ENCODE measurements at regions not wholly inside any gene's neighbourhood (a gene's known extent, or its start where the extent isn't known, plus 50 kb on each side); places are given as distances from the start of the nearest gene placed in this dataset.

DNA sequence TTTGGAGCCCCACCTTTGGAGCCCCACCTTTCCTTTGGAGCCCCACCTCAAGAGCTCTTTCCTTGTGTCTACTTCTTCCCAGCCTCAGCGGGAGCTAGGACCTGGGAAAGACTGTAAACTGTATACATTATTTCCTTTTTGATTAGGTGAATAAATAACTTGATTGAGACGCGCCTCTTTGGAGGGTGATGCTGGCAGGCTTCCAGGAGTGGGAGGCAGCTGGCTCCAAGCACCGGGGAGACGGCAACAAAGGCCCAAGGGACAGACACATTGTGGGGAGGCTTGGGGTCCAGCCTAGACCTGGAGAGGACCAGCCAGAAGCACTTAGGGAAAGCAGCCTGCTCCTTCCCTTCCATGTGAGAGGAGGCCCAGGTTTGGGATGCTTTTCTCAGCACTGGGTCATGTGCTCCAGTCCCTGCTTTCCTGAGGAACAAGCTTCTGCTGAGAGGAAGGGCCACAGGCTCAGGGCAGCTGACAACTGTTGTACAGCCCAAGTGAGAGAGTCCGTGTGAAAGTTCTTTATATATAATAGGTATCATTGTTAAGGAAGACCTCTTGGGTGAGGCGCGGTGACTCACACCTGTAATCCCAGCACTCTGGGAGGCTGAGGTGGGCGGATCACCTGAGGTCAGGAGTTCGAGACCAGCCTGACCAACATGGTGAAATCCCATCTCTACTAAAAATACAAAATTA, 297.2 kb upstream of the SLC14A2 start:
- DNase-seq (ENCODE audit: low spot score) (no peak), ATAC-seq (no peak), FAIRE-seq (no peak)
- ChIA-PET POLR2A (no interaction called here), CTCF (ENCODE audit: low intra/inter-chr PET ratio, low total read pairs) (no interaction called here)
- H3K4me3 ChIP-seq (replicated peaks in 1 of 3; ENCODE audit: insufficient read depth in 1 of 3, low read depth in 2 of 3, low read length in 3 of 3), result no peak overlapping the region
- H3K27ac ChIP-seq (ENCODE audit: extremely low read length, insufficient read depth, low read length), result no peak overlapping the region
- TF ChIP-seq MED8 (CRISPR knock-in tag; IDR thresholded peaks at IDR 0.05; ENCODE audit: insufficient replicate concordance) (no peak), MZF1 (CRISPR knock-in tag; IDR thresholded peaks at IDR 0.05; ENCODE audit: borderline replicate concordance) (no peak), ZNF138 (CRISPR knock-in tag; IDR thresholded peaks at IDR 0.05; ENCODE audit: low read depth) (no peak), RFX5 (IDR thresholded peaks at IDR 0.05; ENCODE audit: low read depth, low read length) (no peak), XRCC5 (optimal IDR thresholded peaks at IDR 0.05; ENCODE audit: low read length) (no peak), ZNF430 (CRISPR knock-in tag; IDR thresholded peaks at IDR 0.05) (no peak), ISX (CRISPR knock-in tag; conservative IDR thresholded peaks at IDR 0.05) (no peak), HINFP (CRISPR knock-in tag; IDR thresholded peaks at IDR 0.05; ENCODE audit: low read depth) (no peak), ZNF276 (CRISPR knock-in tag; IDR thresholded peaks at IDR 0.05; ENCODE audit: low read depth) (no peak), PAWR (CRISPR knock-in tag; IDR thresholded peaks at IDR 0.05; ENCODE audit: borderline replicate concordance) (no peak)
- TF ChIP-seq, protein P1, sequence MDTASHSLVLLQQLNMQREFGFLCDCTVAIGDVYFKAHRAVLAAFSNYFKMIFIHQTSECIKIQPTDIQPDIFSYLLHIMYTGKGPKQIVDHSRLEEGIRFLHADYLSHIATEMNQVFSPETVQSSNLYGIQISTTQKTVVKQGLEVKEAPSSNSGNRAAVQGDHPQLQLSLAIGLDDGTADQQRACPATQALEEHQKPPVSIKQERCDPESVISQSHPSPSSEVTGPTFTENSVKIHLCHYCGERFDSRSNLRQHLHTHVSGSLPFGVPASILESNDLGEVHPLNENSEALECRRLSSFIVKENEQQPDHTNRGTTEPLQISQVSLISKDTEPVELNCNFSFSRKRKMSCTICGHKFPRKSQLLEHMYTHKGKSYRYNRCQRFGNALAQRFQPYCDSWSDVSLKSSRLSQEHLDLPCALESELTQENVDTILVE (CRISPR knock-in tag; IDR thresholded peaks at IDR 0.05), result no peak
- TF ChIP-seq, protein P2, sequence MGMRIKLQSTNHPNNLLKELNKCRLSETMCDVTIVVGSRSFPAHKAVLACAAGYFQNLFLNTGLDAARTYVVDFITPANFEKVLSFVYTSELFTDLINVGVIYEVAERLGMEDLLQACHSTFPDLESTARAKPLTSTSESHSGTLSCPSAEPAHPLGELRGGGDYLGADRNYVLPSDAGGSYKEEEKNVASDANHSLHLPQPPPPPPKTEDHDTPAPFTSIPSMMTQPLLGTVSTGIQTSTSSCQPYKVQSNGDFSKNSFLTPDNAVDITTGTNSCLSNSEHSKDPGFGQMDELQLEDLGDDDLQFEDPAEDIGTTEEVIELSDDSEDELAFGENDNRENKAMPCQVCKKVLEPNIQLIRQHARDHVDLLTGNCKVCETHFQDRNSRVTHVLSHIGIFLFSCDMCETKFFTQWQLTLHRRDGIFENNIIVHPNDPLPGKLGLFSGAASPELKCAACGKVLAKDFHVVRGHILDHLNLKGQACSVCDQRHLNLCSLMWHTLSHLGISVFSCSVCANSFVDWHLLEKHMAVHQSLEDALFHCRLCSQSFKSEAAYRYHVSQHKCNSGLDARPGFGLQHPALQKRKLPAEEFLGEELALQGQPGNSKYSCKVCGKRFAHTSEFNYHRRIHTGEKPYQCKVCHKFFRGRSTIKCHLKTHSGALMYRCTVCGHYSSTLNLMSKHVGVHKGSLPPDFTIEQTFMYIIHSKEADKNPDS (CRISPR knock-in tag; IDR thresholded peaks at IDR 0.05), result no peak
- H2AFZ ChIP-seq (ENCODE audit: low read length), result no peak overlapping the region
- H3K9me3 ChIP-seq (ENCODE audit: low read length), result no peaks in the 10 kb centered on the region
- BruUV-seq (replicated peaks), result no TSS peak
- WGBS (ENCODE audit: low lambda C conversion rate), result 9% methylated on average over 4 of the region's 10 CpGs
- no peaks in the 10 kb centered on the region; a peak in 1 of 5 replicates for H3K27me3 ChIP-seq (ENCODE audit: control insufficient read depth in 1 of 2, insufficient read depth in 2 of 2, low read length in 2 of 2)
- H3K36me3 ChIP-seq (replicated peaks in 1 of 2; ENCODE audit: control insufficient read depth in 1 of 2, insufficient read depth in 2 of 2, low read length in 2 of 2), result no peaks in the 10 kb centered on the region
- H3K4me1 ChIP-seq (ENCODE audit: insufficient read depth, low read length), result no peaks in the 10 kb centered on the region
- H3K9ac ChIP-seq (ENCODE audit: insufficient read depth, low read depth, low read length), result no peak overlapping the region
- intact Hi-C loops (cut with micrococcal nuclease; ENCODE audit: unreplicated experiment) (no loop called here), in situ Hi-C loops (cut with HindIII; ENCODE audit: extremely low pct_ligation_motif_present, low pct_unique_long_range_greater_than_20kb) (no loop called here)
- H4K20me1 ChIP-seq (ENCODE audit: insufficient read depth, low read length), result 0 out of 2 replicates have a peak, but pooled peaks cover 3% of the 10 kb centered on the region
- H3K79me2 ChIP-seq (ENCODE audit: insufficient read depth, low read length), result no peaks in the 10 kb centered on the region
- H3K4me2 ChIP-seq (ENCODE audit: low read depth, low read length), result no peak overlapping the region
